ENCODE measurements at regions not wholly inside any gene's neighbourhood (a gene's known extent, or its start where the extent isn't known, plus 50 kb on each side); places are given as distances from the start of the nearest gene placed in this dataset.

GRCh38 chr7:64131696-64132095, 75.3 kb upstream of the ZNF735 start:
- no peak for TF ChIP-seq EP300 (IDR thresholded peaks at IDR 0.05)
- TF ChIP-seq, protein P1, sequence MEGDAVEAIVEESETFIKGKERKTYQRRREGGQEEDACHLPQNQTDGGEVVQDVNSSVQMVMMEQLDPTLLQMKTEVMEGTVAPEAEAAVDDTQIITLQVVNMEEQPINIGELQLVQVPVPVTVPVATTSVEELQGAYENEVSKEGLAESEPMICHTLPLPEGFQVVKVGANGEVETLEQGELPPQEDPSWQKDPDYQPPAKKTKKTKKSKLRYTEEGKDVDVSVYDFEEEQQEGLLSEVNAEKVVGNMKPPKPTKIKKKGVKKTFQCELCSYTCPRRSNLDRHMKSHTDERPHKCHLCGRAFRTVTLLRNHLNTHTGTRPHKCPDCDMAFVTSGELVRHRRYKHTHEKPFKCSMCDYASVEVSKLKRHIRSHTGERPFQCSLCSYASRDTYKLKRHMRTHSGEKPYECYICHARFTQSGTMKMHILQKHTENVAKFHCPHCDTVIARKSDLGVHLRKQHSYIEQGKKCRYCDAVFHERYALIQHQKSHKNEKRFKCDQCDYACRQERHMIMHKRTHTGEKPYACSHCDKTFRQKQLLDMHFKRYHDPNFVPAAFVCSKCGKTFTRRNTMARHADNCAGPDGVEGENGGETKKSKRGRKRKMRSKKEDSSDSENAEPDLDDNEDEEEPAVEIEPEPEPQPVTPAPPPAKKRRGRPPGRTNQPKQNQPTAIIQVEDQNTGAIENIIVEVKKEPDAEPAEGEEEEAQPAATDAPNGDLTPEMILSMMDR (IDR thresholded peaks at IDR 0.05), result no peak
